Loucy (cell line): ENCODE measurements at regions not wholly inside any gene's neighbourhood (a gene's known extent, or its start where the extent isn't known, plus 50 kb on each side); places are given as distances from the start of the nearest gene placed in this dataset.

ENCODE experiments used
- H2AFZ ChIP-seq: fragments of 200-600 bp; sonication (generic); 2 replicates; pipeline ENCODE4 v1.6.0; 2016; ENCODE audit warnings: antibody characterized with exemption, mild to moderate bottlenecking, low read length, moderate library complexity
- H3F3A ChIP-seq: fragments of 200-600 bp; 2 replicates; pipeline ENCODE4 v1.6.0; 2016; ENCODE audit warnings: antibody characterized with exemption, low read depth, mild to moderate bottlenecking
- H3K27me3 ChIP-seq: fragments of 200-600 bp; sonication (generic); 2 replicates; pipeline ENCODE4 v1.6.1; 2014; ENCODE audit warnings: low read length, mild to moderate bottlenecking; ENCODE audit not compliant: insufficient read depth, poor library complexity, severe bottlenecking
- H3K36me3 ChIP-seq: fragments of 200-600 bp; sonication (generic); 2 replicates; pipeline ENCODE4 v1.6.1; 2016; ENCODE audit warnings: low read length; ENCODE audit not compliant: insufficient read depth
- H3K4me1 ChIP-seq: fragments of 200-600 bp; sonication (generic); 2 replicates; pipeline ENCODE4 v1.5.1; 2014; ENCODE audit warnings: low read length, mild to moderate bottlenecking; ENCODE audit not compliant: insufficient read depth, poor library complexity, severe bottlenecking
- H3K4me2 ChIP-seq: fragments of 200-600 bp; sonication (generic); 2 replicates; pipeline ENCODE4 v1.6.0; 2014; ENCODE audit warnings: antibody characterized with exemption, low read length, low read depth, mild to moderate bottlenecking; ENCODE audit not compliant: poor library complexity, severe bottlenecking
- H3K4me3 ChIP-seq: fragments of 200-600 bp; sonication (generic); 2 replicates; pipeline ENCODE4 v1.5.1; 2014; ENCODE audit warnings: low read length, mild to moderate bottlenecking, mixed read lengths; ENCODE audit not compliant: poor library complexity, severe bottlenecking
- H3K79me2 ChIP-seq: fragments of 200-600 bp; sonication (generic); 2 replicates; pipeline ENCODE4 v1.6.1; 2014; ENCODE audit warnings: low read length; ENCODE audit not compliant: insufficient read depth
- H3K9ac ChIP-seq: fragments of 200-600 bp; sonication (generic); 2 replicates; pipeline ENCODE4 v1.6.0; 2014; ENCODE audit warnings: mild to moderate bottlenecking, low read depth, low read length, moderate library complexity; ENCODE audit not compliant: poor library complexity, severe bottlenecking
- H3K9me2 ChIP-seq: fragments of 200-600 bp; sonication (generic); replicated peaks from 2 replicates; pipeline ENCODE4 v1.6.1; 2016; ENCODE audit warnings: low read depth, low read length, mixed read lengths
- H3K9me3 ChIP-seq: fragments of 200-600 bp; sonication (generic); 2 replicates; pipeline ENCODE4 v1.6.1; 2014; ENCODE audit warnings: mild to moderate bottlenecking, antibody characterized with exemption, low read length, low read depth; ENCODE audit not compliant: insufficient read depth
- H4K20me1 ChIP-seq: fragments of 200-600 bp; sonication (generic); 2 replicates; pipeline ENCODE4 v1.6.0; 2014; ENCODE audit warnings: antibody characterized with exemption, low read length, mild to moderate bottlenecking; ENCODE audit not compliant: insufficient read depth, poor library complexity, severe bottlenecking
- EZH2phosphoT487 ChIP-seq: fragments of 200-600 bp; IDR thresholded peaks from 2 replicates; pipeline ENCODE4 v1.6.1; 2018; ENCODE audit warnings: antibody characterized with exemption, mild to moderate bottlenecking, moderate library complexity, borderline replicate concordance
- TF ChIP-seq, protein P1 (sequence below): fragments of 200-600 bp; sonication (generic); conservative IDR thresholded peaks from 2 replicates; pipeline ENCODE4 v1.5.1; 2014; ENCODE audit warnings: mild to moderate bottlenecking, antibody characterized with exemption, low read length

DNA sequence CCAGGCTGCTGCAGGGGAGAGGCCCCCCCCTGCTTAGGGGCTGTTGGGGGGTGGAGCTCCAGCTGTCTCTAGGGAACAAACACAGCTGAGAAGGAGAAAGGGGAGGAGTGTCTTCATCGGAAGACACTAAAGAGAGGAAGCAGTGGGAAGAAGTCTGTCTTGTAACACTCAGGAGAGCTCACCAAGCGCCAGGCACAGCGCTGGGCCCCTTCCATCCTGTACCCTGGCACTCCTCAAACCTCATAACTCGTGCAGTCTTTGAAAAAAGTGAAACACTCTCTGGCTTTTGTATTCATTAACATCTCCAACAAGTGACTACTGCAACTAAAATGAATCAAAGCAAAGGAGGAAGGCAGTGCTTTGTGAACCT, 67.4 kb upstream of the PRDM11 start:
- peaks cover 53% of the 10 kb centered on the region for H3K4me1 ChIP-seq
- H4K20me1 ChIP-seq, result no peaks in the 10 kb centered on the region
- H3K9ac ChIP-seq, result peak overlapping the region; percentile 57
- no peaks in the 10 kb centered on the region for H3K79me2 ChIP-seq
- no peak overlapping the region for H2AFZ ChIP-seq
- TF ChIP-seq, protein P1, sequence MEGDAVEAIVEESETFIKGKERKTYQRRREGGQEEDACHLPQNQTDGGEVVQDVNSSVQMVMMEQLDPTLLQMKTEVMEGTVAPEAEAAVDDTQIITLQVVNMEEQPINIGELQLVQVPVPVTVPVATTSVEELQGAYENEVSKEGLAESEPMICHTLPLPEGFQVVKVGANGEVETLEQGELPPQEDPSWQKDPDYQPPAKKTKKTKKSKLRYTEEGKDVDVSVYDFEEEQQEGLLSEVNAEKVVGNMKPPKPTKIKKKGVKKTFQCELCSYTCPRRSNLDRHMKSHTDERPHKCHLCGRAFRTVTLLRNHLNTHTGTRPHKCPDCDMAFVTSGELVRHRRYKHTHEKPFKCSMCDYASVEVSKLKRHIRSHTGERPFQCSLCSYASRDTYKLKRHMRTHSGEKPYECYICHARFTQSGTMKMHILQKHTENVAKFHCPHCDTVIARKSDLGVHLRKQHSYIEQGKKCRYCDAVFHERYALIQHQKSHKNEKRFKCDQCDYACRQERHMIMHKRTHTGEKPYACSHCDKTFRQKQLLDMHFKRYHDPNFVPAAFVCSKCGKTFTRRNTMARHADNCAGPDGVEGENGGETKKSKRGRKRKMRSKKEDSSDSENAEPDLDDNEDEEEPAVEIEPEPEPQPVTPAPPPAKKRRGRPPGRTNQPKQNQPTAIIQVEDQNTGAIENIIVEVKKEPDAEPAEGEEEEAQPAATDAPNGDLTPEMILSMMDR, result no peak
- no peak for TF ChIP-seq EZH2phosphoT487
- H3K9me2 ChIP-seq, result no peaks in the 10 kb centered on the region
- H3F3A ChIP-seq, result no peaks in the 10 kb centered on the region
- peak overlapping the region; percentile 66 for H3K4me2 ChIP-seq
- H3K36me3 ChIP-seq, result no peaks in the 10 kb centered on the region
- H3K4me3 ChIP-seq, result peak overlapping the region; percentile 49
- no peaks in the 10 kb centered on the region for H3K9me3 ChIP-seq
- no peaks in the 10 kb centered on the region for H3K27me3 ChIP-seq

GRCh38 chr11:45079567-45079942, 66.9 kb upstream of the PRDM11 start:
- Histone ChIP-seq H3K4me2 (peak overlapping the region; percentile 66), H3K9me3 (no peaks in the 10 kb centered on the region), H2AFZ (no peak overlapping the region)

DNA sequence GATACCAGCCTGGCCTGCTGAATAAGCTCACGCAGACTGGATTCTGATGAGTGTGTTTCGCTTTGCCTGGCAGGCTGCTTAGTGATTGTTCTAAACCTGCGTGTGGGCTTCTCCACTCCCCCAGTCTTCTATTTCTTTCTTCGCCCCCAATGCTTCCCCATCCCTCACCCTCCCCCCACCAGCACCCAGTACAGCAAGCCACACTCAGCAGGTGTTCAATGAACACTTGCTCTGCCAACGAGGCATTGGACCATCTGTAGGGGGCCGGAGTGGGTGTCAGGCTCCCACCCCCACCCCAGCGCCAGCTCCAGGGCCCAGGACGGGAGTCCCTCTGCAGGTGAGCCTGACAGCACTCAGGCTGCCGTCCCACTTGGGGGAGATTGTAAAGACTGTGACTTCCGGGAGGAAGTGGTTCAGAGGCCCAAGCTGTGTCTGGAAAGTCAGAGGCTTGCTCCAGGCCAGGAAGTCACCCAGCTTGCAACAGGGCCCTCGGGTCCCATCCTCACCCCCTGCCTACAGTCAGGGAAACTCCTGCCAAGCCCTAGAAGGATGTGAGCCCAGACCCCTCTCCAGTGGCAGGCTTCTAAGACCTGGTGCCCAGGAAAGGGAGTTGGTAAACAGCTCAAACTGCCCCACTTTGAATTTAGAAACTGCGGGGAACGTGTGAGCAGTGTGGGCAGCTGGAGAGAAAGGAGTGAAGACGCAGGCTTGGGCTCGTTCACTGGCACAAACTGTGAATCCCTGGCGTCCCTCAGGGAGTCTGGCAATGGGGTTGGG, 66.3 kb upstream of the PRDM11 start:
- Histone ChIP-seq H4K20me1 (no peaks in the 10 kb centered on the region), H3K4me1 (peaks cover 48% of the 10 kb centered on the region), H3K4me3 (peak overlapping the region; percentile 49), H3K79me2 (no peaks in the 10 kb centered on the region), H3K9ac (peak overlapping the region; percentile 57), H3F3A (no peaks in the 10 kb centered on the region), H3K36me3 (no peaks in the 10 kb centered on the region), H3K4me2 (peak overlapping the region; percentile 66), H3K27me3 (no peaks in the 10 kb centered on the region), H2AFZ (no peak overlapping the region), H3K9me2 (no peaks in the 10 kb centered on the region), H3K9me3 (no peaks in the 10 kb centered on the region)
- TF ChIP-seq EZH2phosphoT487, result no peak
- TF ChIP-seq, protein P1, result peak; percentile 23; the same call in 1 of the 2 replicates

More at GRCh38 chr11:45079567-45079942, 66.9 kb upstream of the PRDM11 start:
- Histone ChIP-seq H3K79me2 (no peaks in the 10 kb centered on the region), H3K4me1 (peaks cover 48% of the 10 kb centered on the region), H3F3A (no peaks in the 10 kb centered on the region), H3K9ac (peak overlapping the region; percentile 57), H3K9me2 (no peaks in the 10 kb centered on the region), H3K36me3 (no peaks in the 10 kb centered on the region), H3K27me3 (no peaks in the 10 kb centered on the region), H3K4me3 (peak overlapping the region; percentile 49), H4K20me1 (no peaks in the 10 kb centered on the region)
- TF ChIP-seq, protein P1, result no peak
- no peak for TF ChIP-seq EZH2phosphoT487
